Central memory CD8-positive, alpha-beta T cell (primary cell): ENCODE measurements at regions not wholly inside any gene's neighbourhood (a gene's known extent, or its start where the extent isn't known, plus 50 kb on each side); places are given as distances from the start of the nearest gene placed in this dataset.

Experiments
- ATAC-seq: fragments of 150-1000 bp; cut with Tn5 transposase; replicated peaks from 2 replicates; pipeline ENCODE4 v1.10.0; 2022; ENCODE audit warnings: mild to moderate bottlenecking, moderate FRiP score, moderate number of reproducible peaks; ENCODE audit not compliant: poor library complexity, severe bottlenecking; ENCODE audit errors: extremely low read depth
- DNase-seq, 2 donors: peaks; one replicate each; pipeline ENCODE4 v3.0.0; 2021; ENCODE audit warnings: low spot score in 2 of 2
- H3K27ac Mint-ChIP-seq: one replicate; pipeline ENCODE4 v1.8.0; 2022; ENCODE audit warnings: low read depth, mild to moderate bottlenecking, moderate library complexity, mixed read lengths
- H3K27me3 Mint-ChIP-seq: one replicate; pipeline ENCODE4 v1.8.0; 2022; ENCODE audit warnings: mixed read lengths
- H3K36me3 Mint-ChIP-seq: one replicate; pipeline ENCODE4 v1.8.0; 2022; ENCODE audit warnings: mild to moderate bottlenecking, moderate library complexity, mixed read lengths; ENCODE audit not compliant: insufficient read depth
- H3K4me1 Mint-ChIP-seq: one replicate; pipeline ENCODE4 v1.8.0; 2022; ENCODE audit warnings: mixed read lengths
- H3K4me3 Mint-ChIP-seq: one replicate; pipeline ENCODE4 v1.8.0; 2022; ENCODE audit warnings: mild to moderate bottlenecking, moderate library complexity, mixed read lengths
- H3K9me3 Mint-ChIP-seq: one replicate; pipeline ENCODE4 v1.8.0; 2022; ENCODE audit warnings: mixed read lengths

DNA sequence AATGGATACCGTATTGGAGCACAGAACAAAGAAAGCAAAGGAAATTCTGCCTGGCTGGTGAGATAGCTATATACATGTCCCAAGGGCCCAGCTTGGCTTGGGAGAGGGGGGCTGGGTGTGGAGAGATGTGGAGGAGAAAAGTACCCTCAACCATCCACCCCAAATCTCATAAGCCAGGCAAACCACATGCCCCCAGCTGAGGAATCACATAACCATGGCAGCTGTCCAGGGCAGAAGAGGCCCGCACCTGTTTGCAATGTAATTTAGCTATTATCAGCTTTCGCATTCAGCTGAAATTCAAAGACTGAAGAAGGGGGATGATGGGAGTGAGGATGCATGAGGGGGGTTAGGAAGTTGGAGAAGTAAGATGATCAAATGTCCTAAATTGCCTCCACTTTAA lies 196.1 kb downstream of the TBX5 start:
- H3K4me1 Mint-ChIP-seq = no peaks in the 10 kb centered on the region
- no peak for ATAC-seq
- no peaks in the 10 kb centered on the region for H3K36me3 Mint-ChIP-seq
- H3K4me3 Mint-ChIP-seq = no peak overlapping the region
- H3K27ac Mint-ChIP-seq = no peak overlapping the region
- DNase-seq = no peak
- H3K27me3 Mint-ChIP-seq = peaks cover 23% of the 10 kb centered on the region
- peaks cover 11% of the 10 kb centered on the region for H3K9me3 Mint-ChIP-seq

DNA sequence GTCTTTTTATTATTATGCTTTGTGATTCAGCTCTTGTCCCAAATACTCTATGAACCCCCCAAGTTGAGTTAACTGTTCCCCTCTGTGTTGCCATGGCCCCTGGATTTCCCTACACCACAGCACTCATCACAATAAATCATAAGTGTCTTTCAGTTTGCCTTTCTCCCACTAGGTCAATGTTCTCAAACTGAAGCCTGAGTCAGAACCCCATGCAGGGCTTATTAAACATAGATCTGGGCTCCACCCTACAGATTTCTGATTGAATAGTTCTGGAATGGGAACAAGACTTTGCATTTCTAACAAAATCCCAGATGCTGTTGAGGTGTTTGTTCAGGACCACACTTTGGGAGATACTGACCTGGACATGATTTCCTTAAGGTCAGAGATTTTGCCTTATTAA lies 199.4 kb downstream of the TBX5 start:
- no peak overlapping the region for H3K4me3 Mint-ChIP-seq
- no peak for ATAC-seq
- H3K4me1 Mint-ChIP-seq = no peaks in the 10 kb centered on the region

DNA sequence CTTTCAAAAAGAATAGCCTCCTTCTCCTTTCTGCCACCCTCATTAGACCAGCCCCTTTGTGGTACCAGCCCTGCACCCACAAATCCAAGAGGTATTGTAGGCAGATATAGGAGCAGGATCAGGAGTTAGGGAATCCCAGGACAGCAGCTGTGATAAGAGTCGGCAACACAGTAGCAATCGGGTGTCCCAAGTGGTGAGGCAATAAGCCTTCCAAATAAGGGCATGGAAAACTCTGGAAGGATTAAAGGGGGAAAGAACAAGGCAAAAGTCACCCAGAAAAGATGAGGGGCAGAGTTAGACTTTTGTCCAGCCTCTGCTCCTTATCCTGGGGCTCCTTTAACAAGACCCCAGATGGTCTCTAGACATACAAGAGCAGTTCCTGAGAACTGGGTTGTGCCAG lies 204.2 kb downstream of the TBX5 start:
- ATAC-seq = no peak

More for the DNA sequence above, 199.4 kb downstream of the TBX5 start:
- H3K27ac Mint-ChIP-seq = no peak overlapping the region
- peaks cover 6% of the 10 kb centered on the region for H3K9me3 Mint-ChIP-seq
- peaks cover 2% of the 10 kb centered on the region for H3K36me3 Mint-ChIP-seq
- no peak for DNase-seq
- peaks cover 23% of the 10 kb centered on the region for H3K27me3 Mint-ChIP-seq

DNA sequence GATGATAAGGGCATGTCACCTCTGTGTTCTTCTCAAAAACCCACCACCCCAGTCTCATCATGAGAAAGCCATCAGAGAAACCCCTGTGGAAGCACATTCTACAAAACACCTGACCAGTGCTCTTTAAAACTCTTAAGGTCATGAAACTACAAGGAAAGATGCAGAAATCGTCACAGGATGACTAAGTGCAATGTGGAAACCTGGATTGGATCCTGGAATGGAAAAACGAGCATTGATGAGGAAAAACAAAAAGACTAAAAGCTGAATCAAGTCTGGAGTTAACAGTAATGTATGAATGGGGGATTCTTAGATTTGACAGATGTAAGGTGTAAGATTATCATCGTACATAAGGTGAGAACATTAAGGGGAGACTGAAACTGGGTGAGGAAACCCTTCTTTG lies 211.0 kb downstream of the TBX5 start:
- DNase-seq (no peak), ATAC-seq (no peak)
- no peak overlapping the region for H3K27ac Mint-ChIP-seq
- no peaks in the 10 kb centered on the region for H3K36me3 Mint-ChIP-seq
- H3K27me3 Mint-ChIP-seq = peaks cover 24% of the 10 kb centered on the region
- no peaks in the 10 kb centered on the region for H3K4me1 Mint-ChIP-seq
- H3K4me3 Mint-ChIP-seq = no peak overlapping the region
- no peaks in the 10 kb centered on the region for H3K9me3 Mint-ChIP-seq

More for the DNA sequence above, 204.2 kb downstream of the TBX5 start:
- Mint-ChIP-seq H3K4me3 (no peak overlapping the region), H3K9me3 (peaks cover 4% of the 10 kb centered on the region), H3K4me1 (no peaks in the 10 kb centered on the region), H3K36me3 (peaks cover 2% of the 10 kb centered on the region), H3K27me3 (peaks cover 12% of the 10 kb centered on the region), H3K27ac (no peak overlapping the region)
- no peak for DNase-seq

DNA sequence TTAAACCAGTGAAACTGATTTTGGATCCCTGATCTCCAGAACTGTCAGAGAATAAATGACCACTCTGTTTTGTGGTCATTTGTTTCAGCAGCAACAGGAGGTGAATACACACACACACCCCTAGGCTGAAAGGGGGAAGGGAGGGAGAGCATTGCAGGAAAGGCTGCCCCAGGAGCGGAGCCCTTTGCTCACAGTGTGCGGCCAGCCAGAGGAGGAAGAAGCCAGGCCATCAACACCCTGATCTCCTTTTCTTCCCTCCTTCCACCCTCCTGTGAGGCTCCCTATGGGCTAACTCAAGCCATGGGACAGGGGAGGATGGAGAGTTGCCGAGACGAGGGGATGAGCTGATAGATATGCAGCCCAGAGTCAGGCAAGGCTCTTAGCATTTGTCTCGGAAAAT lies 211.9 kb downstream of the TBX5 start:
- DNase-seq (no peak), ATAC-seq (no peak)
- H3K4me1 Mint-ChIP-seq = no peaks in the 10 kb centered on the region
- peaks cover under 1% of the 10 kb centered on the region for H3K9me3 Mint-ChIP-seq
- H3K36me3 Mint-ChIP-seq = no peaks in the 10 kb centered on the region
- no peak overlapping the region for H3K27ac Mint-ChIP-seq
- H3K4me3 Mint-ChIP-seq = no peak overlapping the region
- H3K27me3 Mint-ChIP-seq = peaks cover 29% of the 10 kb centered on the region

DNA sequence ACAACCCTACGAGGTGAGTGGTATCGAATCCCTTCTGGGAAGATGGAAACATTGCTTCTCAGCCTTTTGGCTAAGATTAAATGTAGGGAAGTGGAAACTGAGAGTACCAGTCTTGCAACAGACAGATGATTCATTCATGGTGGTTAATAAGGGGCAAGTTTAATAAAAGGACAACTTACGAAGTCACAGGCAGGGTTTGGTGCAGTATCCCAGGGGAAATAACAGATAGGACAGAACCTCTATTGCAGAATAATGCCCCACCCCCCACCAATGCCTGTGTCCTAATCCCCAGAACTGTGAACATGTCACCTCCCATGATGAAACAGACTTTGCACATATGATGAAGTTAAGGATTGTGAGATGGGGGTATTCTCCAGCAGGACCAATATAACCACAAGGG lies 212.5 kb downstream of the TBX5 start:
- no peak overlapping the region for H3K4me3 Mint-ChIP-seq
- no peaks in the 10 kb centered on the region for H3K4me1 Mint-ChIP-seq
- no peak for DNase-seq
- peaks cover 29% of the 10 kb centered on the region for H3K27me3 Mint-ChIP-seq
- no peak overlapping the region for H3K27ac Mint-ChIP-seq
- ATAC-seq = no peak
- peaks cover 6% of the 10 kb centered on the region for H3K9me3 Mint-ChIP-seq
- H3K36me3 Mint-ChIP-seq = no peaks in the 10 kb centered on the region

DNA sequence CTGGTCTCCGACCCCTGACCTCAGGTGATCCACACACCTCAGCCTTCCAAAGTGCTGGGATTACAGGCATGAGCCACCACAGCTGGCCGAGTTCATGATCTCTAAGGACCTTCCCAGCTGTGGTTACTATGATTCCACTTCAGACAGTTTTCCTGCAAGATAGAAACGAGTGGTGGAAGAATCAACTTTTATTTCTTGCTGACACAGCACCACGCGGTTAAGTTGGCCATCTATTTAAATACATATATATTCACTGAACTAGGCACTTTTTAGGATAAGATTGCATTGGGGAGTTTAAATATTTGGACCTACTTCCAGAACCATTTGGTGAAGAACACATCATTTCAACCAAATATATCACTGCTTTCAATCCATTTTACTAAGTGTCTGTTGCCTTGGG lies 213.4 kb downstream of the TBX5 start:
- no peak for ATAC-seq
- peaks cover 6% of the 10 kb centered on the region for H3K9me3 Mint-ChIP-seq
- no peak for DNase-seq
- no peaks in the 10 kb centered on the region for H3K4me1 Mint-ChIP-seq
- no peak overlapping the region for H3K4me3 Mint-ChIP-seq
- no peak overlapping the region for H3K27ac Mint-ChIP-seq
- H3K36me3 Mint-ChIP-seq = no peaks in the 10 kb centered on the region
- H3K27me3 Mint-ChIP-seq = peaks cover 29% of the 10 kb centered on the region

DNA sequence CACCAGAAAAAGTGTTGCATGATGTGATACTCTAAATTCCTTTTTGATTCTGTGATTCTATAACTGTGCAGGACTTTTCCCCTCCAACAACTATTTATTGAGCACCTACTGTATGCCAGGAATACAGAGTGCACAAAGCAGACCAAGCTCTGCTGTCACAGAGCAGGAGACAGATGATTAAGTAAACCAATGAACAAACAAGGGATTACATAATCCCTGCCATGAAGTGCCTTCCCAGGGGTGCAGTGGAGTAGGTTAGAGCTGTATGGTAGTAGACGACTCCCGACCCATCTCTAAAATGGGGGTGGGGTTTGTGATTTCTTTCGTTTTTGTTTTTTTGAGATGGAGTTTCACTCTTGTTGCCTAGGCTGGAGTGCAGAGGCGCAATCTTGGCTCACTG lies 213.9 kb downstream of the TBX5 start:
- H3K27me3 Mint-ChIP-seq = peaks cover 29% of the 10 kb centered on the region

DNA sequence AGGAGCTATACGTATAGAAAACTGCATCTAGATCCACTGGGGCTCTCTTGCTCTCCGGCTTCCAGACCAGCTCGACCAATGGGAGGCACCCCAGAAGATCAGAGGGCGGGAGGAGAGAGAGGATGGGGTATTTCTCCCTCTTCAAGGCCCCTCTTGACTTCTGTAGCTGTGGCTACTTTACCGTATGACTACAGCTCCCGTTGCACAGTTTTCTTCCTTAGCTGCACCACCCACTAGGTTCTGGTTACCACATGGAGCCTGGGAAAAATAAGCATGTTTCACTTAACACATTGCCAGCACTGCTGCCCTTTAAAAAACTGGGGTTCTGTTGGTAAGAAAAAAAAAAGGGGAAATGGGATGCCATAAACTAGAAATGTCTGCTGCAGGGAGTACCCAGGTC lies 214.4 kb downstream of the TBX5 start:
- Mint-ChIP-seq H3K27me3 (peaks cover 29% of the 10 kb centered on the region), H3K36me3 (no peaks in the 10 kb centered on the region), H3K9me3 (peaks cover 6% of the 10 kb centered on the region), H3K27ac (no peak overlapping the region), H3K4me1 (no peaks in the 10 kb centered on the region), H3K4me3 (no peak overlapping the region)
- ATAC-seq (no peak), DNase-seq (no peak)

More for the DNA sequence above, 213.9 kb downstream of the TBX5 start:
- Mint-ChIP-seq H3K4me1 (no peaks in the 10 kb centered on the region), H3K9me3 (peaks cover 6% of the 10 kb centered on the region), H3K36me3 (no peaks in the 10 kb centered on the region), H3K4me3 (no peak overlapping the region), H3K27ac (no peak overlapping the region)
- DNase-seq = no peak
- no peak for ATAC-seq

DNA sequence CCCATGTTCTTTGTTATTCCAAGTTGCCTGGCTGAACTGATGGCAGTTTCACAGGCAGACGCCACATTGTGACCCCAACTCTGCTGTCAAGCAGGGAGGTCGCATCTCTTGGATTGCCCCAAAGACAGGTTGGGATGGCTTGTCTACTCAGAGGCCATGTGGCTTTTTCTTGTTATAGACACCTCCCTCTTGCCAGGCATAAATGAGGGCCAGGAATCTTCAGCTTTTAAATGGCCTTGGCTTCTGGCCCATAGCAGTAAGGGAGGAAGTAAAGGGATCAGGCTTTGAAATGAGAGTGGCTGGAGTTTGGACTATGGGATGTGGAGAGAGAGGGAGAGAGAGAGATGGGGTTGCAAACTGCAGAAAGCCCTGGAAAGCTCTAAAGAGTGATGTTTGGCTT lies 215.0 kb downstream of the TBX5 start:
- DNase-seq (no peak), ATAC-seq (no peak)
- H3K27ac Mint-ChIP-seq = no peak overlapping the region
- H3K4me1 Mint-ChIP-seq = no peaks in the 10 kb centered on the region
- H3K9me3 Mint-ChIP-seq = peaks cover 6% of the 10 kb centered on the region
- no peak overlapping the region for H3K4me3 Mint-ChIP-seq
- H3K36me3 Mint-ChIP-seq = no peaks in the 10 kb centered on the region
- peaks cover 29% of the 10 kb centered on the region for H3K27me3 Mint-ChIP-seq

DNA sequence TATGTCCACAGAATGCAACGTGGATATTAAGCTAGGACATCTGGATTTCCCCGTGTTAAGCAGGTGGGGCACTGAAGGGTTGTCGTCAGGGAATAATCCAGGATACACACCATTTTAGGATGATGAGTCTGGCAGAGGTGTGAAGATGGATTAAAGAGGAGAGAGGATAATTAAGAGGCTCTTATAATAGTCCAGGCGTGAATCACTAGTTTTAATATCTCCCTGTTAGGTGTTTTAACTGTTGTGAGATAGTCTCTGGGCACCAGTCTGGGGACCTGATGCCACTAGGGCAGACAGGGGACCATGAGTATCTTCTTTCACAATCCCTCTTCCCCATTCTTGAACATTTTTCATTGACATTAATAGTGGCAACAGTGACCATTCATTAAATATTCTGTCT lies 216.7 kb downstream of the TBX5 start:
- no peak for DNase-seq
- ATAC-seq = no peak
- no peaks in the 10 kb centered on the region for H3K36me3 Mint-ChIP-seq
- no peaks in the 10 kb centered on the region for H3K4me1 Mint-ChIP-seq
- peaks cover 22% of the 10 kb centered on the region for H3K27me3 Mint-ChIP-seq
- no peak overlapping the region for H3K4me3 Mint-ChIP-seq
- no peak overlapping the region for H3K27ac Mint-ChIP-seq
- H3K9me3 Mint-ChIP-seq = peaks cover 6% of the 10 kb centered on the region

DNA sequence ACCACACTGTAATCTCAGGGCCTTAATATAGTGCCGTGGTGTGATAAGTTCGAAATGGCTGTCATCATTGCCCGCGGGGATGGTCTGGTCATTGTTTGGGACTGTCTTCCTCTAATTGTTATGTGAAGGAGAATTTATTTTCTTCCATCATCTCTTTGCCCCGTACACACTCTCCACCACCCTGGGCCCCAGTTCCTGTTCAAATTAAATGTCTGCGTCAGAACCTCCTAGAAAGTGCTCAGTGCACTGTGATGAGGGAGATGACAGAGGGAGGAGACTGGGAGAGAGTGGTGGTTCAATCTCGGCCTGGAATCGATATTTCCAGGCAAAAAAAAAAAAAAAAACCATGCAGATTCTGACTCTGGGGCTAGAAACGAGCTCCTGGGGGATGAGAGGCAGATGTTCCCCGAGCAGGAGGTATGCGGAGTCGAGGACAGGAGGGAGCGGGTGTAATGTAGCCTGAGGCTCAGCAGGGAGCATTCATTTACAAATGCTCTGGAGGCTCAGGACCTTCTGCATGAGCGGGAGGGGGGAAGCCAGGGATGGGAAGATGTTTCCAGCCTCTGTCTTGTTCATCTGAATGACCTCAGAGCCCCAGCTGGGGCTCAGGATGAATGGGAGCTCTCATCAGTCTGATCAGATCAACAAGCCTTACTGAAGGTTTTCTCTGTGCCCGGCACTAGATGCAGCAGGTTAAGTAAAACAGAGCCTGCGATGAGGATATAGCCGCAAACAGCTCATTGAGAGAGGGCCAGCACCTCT lies 219.5 kb downstream of the TBX5 start:
- ATAC-seq = no peak
- no peak for DNase-seq
- Mint-ChIP-seq H3K4me3 (no peak overlapping the region), H3K4me1 (no peaks in the 10 kb centered on the region), H3K27me3 (peaks cover 20% of the 10 kb centered on the region), H3K36me3 (no peaks in the 10 kb centered on the region), H3K9me3 (peaks cover 6% of the 10 kb centered on the region), H3K27ac (no peak overlapping the region)

DNA sequence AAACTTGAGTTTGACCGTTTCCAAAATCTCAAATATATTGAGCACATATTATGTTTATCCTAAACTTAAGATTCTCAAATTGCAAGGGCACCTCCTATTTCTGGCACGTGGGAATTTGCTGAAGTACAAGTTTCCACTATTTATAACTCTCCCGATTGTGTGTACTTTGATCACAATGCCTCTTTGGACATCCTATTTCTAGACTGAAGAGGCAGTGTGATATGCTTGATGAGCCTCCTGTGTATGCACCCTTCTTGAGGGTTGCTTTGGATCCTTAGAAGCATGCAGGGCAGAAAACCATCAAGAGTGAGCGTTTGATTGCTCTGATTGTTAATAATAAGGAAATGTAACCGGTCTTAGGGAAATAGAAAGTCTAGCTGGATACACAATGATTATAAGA lies 218.9 kb upstream of the RBM19 start:
- Mint-ChIP-seq H3K27ac (no peak overlapping the region), H3K36me3 (peaks cover 3% of the 10 kb centered on the region), H3K4me3 (no peak overlapping the region), H3K4me1 (no peaks in the 10 kb centered on the region), H3K27me3 (peaks cover 6% of the 10 kb centered on the region), H3K9me3 (peaks cover 6% of the 10 kb centered on the region)
- ATAC-seq = no peak
- no peak for DNase-seq
